ENCODE measurements at regions not wholly inside any gene's neighbourhood (a gene's known extent, or its start where the extent isn't known, plus 50 kb on each side); places are given as distances from the start of the nearest gene placed in this dataset.

GRCh38 chr6:71410681-71411080, 122.1 kb downstream of the OGFRL1 start:
- TF ChIP-seq POLR2AphosphoS5 (IDR thresholded peaks at IDR 0.05; ENCODE audit: low read length) (no peak), CTCF (IDR thresholded peaks at IDR 0.05 in 2 of 3, conservative IDR thresholded peaks at IDR 0.05 in 1 of 3; ENCODE audit: control insufficient read depth in 2 of 3, extremely low read depth in 1 of 3, insufficient read depth in 1 of 3, low read depth in 3 of 3, low read length in 3 of 3) (no peak), RELA (IDR thresholded peaks at IDR 0.05; ENCODE audit: borderline replicate concordance, partially characterized antibody) (no peak), NR2C1 (IDR thresholded peaks at IDR 0.05) (no peak)
